DND-41 (cell line): ENCODE measurements at regions not wholly inside any gene's neighbourhood (a gene's known extent, or its start where the extent isn't known, plus 50 kb on each side); places are given as distances from the start of the nearest gene placed in this dataset.

Experiments used
- ATAC-seq: fragments of 200-7000 bp; cut with Tn5 transposase; 3 replicates; pipeline ENCODE4 v1.9.1; 2021; ENCODE audit warnings: low read depth; ENCODE audit not compliant: insufficient read depth
- DNase-seq: peaks from one replicate; pipeline ENCODE4 v3.0.0-alpha.2; 2020
- H2AFZ ChIP-seq: 2 replicates; pipeline ENCODE4 v1.6.0; 2012; ENCODE audit warnings: low read depth, low read length
- H3K27ac ChIP-seq: 2 replicates; pipeline ENCODE4 v1.5.1; 2012; ENCODE audit warnings: low read length, inconsistent platforms
- H3K27me3 ChIP-seq: fragments of 200-600 bp; sonication (generic); 2 replicates; pipeline ENCODE4 v1.6.0; 2012; ENCODE audit warnings: low read length, mild to moderate bottlenecking, inconsistent platforms; ENCODE audit not compliant: insufficient read depth, poor library complexity
- H3K36me3 ChIP-seq: 2 replicates; pipeline ENCODE4 v1.5.1; 2012; ENCODE audit warnings: low read length, inconsistent platforms; ENCODE audit not compliant: insufficient read depth
- H3K4me1 ChIP-seq: 2 replicates; pipeline ENCODE4 v1.5.1; 2012; ENCODE audit warnings: mild to moderate bottlenecking, low read length; ENCODE audit not compliant: insufficient read depth
- H3K4me2 ChIP-seq: 2 replicates; pipeline ENCODE4 v1.6.0; 2012; ENCODE audit warnings: mild to moderate bottlenecking, moderate library complexity, low read length, inconsistent platforms; ENCODE audit not compliant: insufficient read depth
- H3K4me3 ChIP-seq, 2 experiments: fragments of 200-600 bp in 1 of 2; shearing (Covaris generic) in 1 of 2; 2 replicates each; pipeline ENCODE4 v1.5.1; 2012 to 2016; ENCODE audit warnings: inconsistent platforms in 2 of 2, low read length in 2 of 2, mild to moderate bottlenecking in 2 of 2, low read depth in 1 of 2, moderate library complexity in 1 of 2
- H3K79me2 ChIP-seq: 2 replicates; pipeline ENCODE4 v1.6.0; 2012; ENCODE audit warnings: low read length, inconsistent platforms; ENCODE audit not compliant: insufficient read depth
- H3K9ac ChIP-seq: 2 replicates; pipeline ENCODE4 v1.6.0; 2012; ENCODE audit warnings: low read depth, mild to moderate bottlenecking, inconsistent platforms, low read length, moderate library complexity
- H3K9me3 ChIP-seq: 2 replicates; pipeline ENCODE4 v1.5.1; 2012; ENCODE audit warnings: low read length, moderate library complexity, mild to moderate bottlenecking, inconsistent platforms; ENCODE audit not compliant: insufficient read depth, severe bottlenecking
- H4K20me1 ChIP-seq: 2 replicates; pipeline ENCODE4 v1.6.0; 2012; ENCODE audit warnings: low read length; ENCODE audit not compliant: insufficient read depth
- EZH2 ChIP-seq: IDR thresholded peaks from 3 replicates; pipeline ENCODE4 v1.6.1; 2012; ENCODE audit warnings: borderline replicate concordance, low read depth, mild to moderate bottlenecking, moderate library complexity, low read length, inconsistent platforms; ENCODE audit not compliant: severe bottlenecking
- TF ChIP-seq, protein P1 (sequence below): IDR thresholded peaks from 2 replicates; pipeline ENCODE4 v1.5.1; 2012; ENCODE audit warnings: borderline replicate concordance, low read length, moderate library complexity, mild to moderate bottlenecking; ENCODE audit not compliant: poor library complexity, severe bottlenecking; ENCODE audit errors: extremely low read depth

DNA sequence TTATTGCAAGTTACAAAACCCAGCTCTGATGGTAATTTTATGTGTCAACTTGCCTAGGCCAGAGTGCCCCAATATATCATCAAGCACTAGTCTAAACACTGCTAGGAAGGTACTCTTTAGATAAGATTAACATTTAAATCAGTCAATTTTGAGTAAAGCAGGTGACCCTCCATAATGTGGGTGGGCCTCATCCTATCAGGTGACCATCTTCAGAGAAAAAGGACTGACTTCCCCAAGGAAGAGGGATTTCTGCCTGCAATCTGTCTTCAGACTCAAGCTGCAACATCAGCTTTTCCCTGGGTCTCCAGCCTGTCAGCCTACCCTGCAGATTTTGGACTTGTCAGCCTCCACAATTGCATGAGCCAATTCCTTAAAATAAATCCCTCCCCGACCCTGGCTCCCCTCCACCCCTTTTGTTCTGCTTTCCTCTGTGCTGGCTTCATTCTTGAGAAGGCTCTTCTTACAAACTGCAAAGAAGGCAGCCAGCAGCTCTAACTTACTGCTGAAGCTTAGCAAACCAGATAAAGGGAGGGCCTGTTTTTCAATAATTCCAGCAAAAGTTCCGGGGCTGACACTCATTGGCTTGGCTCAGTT is 56.4 kb upstream of the RUNX3 start:
- H3K27me3 ChIP-seq = no peaks in the 10 kb centered on the region
- DNase-seq (no peak), ATAC-seq (no peak)
- peaks cover 5% of the 10 kb centered on the region for H3K4me1 ChIP-seq
- no peak overlapping the region for H3K9ac ChIP-seq
- H3K4me2 ChIP-seq = no peak overlapping the region
- no peaks in the 10 kb centered on the region for H3K36me3 ChIP-seq
- H2AFZ ChIP-seq = no peak overlapping the region
- no peak overlapping the region for H3K27ac ChIP-seq
- H3K4me3 ChIP-seq = no peak overlapping the region
- TF ChIP-seq, protein P1, sequence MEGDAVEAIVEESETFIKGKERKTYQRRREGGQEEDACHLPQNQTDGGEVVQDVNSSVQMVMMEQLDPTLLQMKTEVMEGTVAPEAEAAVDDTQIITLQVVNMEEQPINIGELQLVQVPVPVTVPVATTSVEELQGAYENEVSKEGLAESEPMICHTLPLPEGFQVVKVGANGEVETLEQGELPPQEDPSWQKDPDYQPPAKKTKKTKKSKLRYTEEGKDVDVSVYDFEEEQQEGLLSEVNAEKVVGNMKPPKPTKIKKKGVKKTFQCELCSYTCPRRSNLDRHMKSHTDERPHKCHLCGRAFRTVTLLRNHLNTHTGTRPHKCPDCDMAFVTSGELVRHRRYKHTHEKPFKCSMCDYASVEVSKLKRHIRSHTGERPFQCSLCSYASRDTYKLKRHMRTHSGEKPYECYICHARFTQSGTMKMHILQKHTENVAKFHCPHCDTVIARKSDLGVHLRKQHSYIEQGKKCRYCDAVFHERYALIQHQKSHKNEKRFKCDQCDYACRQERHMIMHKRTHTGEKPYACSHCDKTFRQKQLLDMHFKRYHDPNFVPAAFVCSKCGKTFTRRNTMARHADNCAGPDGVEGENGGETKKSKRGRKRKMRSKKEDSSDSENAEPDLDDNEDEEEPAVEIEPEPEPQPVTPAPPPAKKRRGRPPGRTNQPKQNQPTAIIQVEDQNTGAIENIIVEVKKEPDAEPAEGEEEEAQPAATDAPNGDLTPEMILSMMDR = no peak
- TF ChIP-seq EZH2 = no peak
- no peaks in the 10 kb centered on the region for H3K9me3 ChIP-seq
- no peaks in the 10 kb centered on the region for H4K20me1 ChIP-seq
- H3K79me2 ChIP-seq = no peaks in the 10 kb centered on the region

DNA sequence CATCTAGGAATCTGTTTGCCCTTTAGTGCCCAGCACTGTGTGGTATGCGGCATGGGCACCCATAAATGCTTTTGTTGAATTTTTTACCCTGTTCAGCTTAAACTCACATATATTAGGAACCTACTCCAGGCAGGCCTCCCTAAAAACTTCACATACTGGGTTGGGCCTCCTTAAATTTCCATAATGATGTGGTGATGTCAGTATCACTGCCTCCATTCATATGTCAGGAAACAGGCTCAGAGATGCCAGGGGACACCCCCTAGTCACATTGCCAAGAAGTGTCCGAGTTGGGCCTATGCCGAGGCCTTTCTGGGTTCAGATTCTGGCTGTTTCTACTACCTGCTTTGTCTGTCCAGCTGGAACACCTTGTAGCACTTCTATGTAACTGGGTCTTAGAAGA is 55.7 kb upstream of the RUNX3 start:
- Histone ChIP-seq H3K27ac (no peak overlapping the region), H3K9ac (no peak overlapping the region), H2AFZ (no peak overlapping the region), H4K20me1 (no peaks in the 10 kb centered on the region), H3K4me3 (no peak overlapping the region), H3K79me2 (no peaks in the 10 kb centered on the region), H3K27me3 (no peaks in the 10 kb centered on the region), H3K4me1 (peaks cover 5% of the 10 kb centered on the region), H3K4me2 (no peak overlapping the region), H3K9me3 (no peaks in the 10 kb centered on the region), H3K36me3 (no peaks in the 10 kb centered on the region)
- TF ChIP-seq, protein P1 = no peak
- no peak for ATAC-seq
- DNase-seq = no peak

DNA sequence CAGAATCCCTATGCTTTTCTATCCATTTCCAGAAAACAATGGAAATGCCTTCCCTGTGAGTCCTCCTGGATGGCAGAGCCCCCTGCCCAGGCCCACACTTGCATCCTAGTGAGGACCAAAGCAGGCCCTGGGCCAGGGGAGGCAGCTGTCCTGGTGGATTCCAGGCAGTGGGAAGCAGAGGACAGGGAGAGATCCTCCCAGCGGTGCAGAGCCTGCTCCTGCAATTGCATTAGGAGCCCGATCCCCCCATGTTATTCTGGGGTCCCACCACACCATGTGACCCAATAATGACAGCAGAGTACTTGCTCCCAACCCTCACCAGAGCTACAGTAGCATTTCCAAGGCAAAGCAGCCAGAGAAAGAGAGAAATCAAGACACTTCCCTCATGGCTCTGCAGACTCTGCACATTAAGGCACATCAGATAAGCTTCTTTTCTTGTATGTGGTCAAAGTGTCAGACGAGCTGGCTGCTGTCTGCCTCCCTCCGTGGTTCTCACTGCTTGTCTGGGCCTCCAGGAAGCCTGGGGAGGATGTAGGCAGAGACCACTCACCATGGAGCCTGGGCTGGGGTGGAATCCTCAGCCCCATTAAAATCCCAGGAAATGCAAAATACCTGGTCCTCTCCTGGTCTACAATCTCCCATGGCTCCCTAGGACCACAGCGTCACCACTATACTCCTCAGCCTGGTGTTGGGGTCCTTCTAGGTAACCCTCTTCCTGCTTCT is 54.9 kb upstream of the RUNX3 start:
- no peaks in the 10 kb centered on the region for H3K27me3 ChIP-seq
- H3K9me3 ChIP-seq = no peaks in the 10 kb centered on the region
- no peak overlapping the region for H3K4me2 ChIP-seq
- ATAC-seq (peak; percentile 56), DNase-seq (peak; percentile 33)
- H3K36me3 ChIP-seq = no peaks in the 10 kb centered on the region
- TF ChIP-seq EZH2 = no peak
- TF ChIP-seq, protein P1 = no peak
- no peak overlapping the region for H3K9ac ChIP-seq
- no peak overlapping the region for H3K27ac ChIP-seq
- peaks cover 5% of the 10 kb centered on the region for H3K4me1 ChIP-seq
- no peaks in the 10 kb centered on the region for H4K20me1 ChIP-seq
- H3K79me2 ChIP-seq = no peaks in the 10 kb centered on the region
- no peak overlapping the region for H3K4me3 ChIP-seq
- H2AFZ ChIP-seq = no peak overlapping the region
